GM18858 (cell line): ENCODE measurements at regions not wholly inside any gene's neighbourhood (a gene's known extent, or its start where the extent isn't known, plus 50 kb on each side); places are given as distances from the start of the nearest gene placed in this dataset.
"Not testable (repeated sequence)": the region's sequence is repeated elsewhere in the genome, so short reads cannot be mapped to it uniquely, and the experiment has no call there.

Experiments
- ATAC-seq: cut with Tn5 transposase; IDR thresholded peaks from one replicate; pipeline ENCODE4 v1.9.1; 2021; ENCODE audit not compliant: unreplicated experiment

- not testable (repeated sequence) for ATAC-seq
Observed at GRCh38 chr11:92465410-92465809, 240.8 kb downstream of the FAT3 start.

GRCh38 chr11:92473736-92474135 is 249.1 kb downstream of the FAT3 start:
- no peak for ATAC-seq

DNA sequence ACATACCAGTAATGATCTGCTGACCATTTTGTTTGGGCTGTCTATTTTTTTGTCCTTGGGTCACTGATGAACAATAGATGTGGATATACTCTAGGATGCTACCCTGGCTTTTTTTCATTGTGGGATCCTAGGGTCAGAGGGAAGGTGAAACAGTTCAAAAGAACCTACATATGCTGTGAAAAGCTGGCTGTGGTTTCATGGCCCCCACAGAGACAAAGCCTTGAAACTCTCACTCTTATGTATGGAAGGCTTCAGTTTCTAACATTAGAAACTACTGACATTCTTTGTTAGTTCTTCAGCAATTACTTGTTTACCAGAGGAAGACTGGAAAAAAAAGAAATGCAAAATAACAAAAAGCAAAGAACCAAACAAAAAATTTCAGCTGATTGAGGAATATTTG is 250.7 kb downstream of the FAT3 start:
- no peak for ATAC-seq

DNA sequence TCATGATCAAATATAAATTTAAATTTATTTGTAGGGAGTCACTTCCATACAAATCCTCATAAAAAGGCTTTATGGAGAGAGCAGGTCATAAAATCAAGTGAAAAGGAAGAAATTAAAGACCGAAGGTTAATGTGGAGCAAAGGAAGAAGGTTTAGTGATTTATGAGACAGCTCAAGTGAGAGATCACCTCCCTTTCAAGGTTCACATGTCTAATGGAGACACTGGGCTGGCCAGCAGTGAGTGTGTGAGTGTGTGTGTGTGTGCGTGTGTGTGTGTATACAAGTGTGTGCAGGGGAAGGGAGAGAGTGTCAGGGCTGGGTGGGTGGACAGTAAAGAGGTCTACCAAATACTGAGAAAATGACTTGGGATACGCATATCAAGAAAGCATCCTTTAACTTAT is 251.2 kb downstream of the FAT3 start:
- no peak for ATAC-seq

DNA sequence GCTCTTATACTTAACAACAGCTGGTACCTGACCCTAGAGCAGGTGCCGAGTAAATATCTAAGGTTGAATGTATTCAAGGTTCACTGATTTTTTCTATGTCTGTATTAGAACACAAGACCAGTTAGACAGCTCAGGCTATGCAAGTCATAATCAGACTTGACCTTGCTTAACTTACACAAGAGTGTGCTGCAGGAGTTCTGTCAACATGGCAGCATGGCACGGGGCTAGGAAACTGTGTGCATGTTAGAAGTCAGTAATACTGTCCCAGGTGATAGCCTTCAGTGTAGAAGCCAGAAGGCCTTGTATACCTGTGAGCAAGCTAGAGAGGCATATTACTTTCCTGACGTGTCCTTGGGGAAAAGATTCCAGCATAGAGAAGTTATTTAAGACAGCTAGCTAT is 253.1 kb downstream of the FAT3 start:
- no peak for ATAC-seq

DNA sequence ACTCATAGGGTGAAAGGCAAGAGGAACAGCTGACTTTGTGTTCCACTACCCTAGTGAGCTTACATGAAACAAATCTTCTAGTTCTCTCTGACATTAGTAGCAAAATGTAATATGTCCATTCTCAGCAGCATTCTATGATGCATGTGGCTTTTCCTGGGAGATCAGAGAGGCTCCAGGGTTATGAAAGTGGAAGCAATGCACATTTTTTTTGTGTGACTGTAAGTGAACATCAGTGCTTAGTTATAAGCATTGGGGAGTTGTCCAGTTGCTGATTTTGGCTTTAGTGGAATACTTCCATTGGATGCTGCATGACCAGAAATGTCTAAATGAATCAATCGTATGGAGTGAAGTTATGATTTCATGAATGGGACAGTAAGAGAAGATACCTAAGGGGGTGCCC is 255.9 kb downstream of the FAT3 start:
- ATAC-seq: no peak

DNA sequence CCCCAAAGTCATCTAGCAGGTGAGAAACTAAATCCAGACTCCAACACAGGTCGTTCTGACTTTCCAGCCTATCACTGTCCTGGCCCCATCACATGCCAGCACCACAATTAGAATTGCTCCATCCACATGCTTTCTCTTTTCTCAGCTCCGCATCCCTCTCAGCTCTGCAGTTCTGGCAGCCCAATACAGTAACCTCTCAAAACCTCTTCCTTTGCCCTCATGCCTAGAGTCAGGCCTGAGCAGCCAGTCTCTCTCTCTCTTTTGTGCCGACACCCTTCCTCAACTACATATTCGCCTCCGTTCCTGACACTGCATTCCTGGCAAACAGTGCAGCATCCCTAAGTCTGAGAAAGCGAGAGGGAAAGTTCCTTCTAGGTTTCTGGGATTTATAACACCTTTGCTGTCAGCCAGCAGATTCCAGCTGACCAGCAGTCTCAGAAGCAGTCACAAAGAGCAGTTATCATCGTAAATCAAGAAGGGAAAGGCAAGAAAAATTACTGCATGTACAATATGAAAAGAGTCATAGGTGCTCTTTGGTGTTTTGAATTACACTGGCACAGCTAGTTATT is 258.0 kb downstream of the FAT3 start:
- no peak for ATAC-seq

GRCh38 chr11:92484570-92484969 is 260.0 kb downstream of the FAT3 start:
- no peak for ATAC-seq

GRCh38 chr11:92489826-92490399 is 265.3 kb downstream of the FAT3 start:
- no peak for ATAC-seq

DNA sequence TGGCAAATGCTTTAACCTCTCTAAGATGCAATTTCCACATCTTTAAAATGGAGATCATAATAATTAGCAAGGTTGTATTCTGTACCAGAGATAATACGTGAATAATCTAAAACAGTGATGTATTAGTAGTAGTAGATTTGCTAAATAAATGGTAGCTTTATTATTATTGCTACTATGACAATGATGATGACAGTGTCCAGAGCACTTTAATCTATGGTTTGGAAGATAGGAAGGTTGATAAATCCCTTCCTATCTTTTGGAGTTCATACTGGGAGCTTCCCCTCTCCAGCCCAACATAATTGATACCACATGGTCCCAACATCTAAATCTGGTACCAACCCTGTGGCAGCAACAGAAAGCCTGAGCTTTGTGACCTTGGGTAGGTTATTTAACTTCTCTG is 267.8 kb downstream of the FAT3 start:
- ATAC-seq: no peak

DNA sequence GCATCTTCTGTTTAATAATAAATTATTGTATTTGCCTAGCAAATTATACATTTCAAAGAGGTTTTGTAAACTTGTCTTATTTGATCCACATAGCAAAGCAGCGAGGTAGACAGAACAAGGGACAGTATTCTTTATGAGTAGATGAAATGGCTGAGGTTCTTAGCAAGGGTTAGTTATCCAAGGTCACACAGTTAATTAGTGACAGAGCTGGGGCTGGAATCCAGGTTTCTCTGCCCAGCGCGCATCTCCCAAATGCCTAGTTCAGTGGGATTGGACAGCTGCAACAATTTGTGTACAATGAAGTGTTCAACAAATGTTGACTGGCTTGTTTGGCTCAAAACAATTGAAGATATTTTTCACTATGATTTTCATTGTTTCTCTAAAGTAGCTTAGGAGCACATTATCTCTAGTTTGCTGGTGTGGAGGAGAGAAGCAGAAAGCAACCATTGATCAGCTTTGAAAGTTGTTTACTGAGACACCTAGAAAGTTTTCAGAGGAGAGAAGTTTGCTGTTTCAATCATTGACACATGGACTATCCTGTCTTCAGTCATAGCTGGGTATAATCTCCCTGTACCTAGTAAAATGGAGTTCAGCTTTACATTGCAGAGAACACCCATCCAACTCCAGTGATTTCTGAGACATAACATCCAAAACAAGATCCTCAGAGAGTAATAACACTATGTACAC is 270.6 kb downstream of the FAT3 start:
- ATAC-seq: no peak

DNA sequence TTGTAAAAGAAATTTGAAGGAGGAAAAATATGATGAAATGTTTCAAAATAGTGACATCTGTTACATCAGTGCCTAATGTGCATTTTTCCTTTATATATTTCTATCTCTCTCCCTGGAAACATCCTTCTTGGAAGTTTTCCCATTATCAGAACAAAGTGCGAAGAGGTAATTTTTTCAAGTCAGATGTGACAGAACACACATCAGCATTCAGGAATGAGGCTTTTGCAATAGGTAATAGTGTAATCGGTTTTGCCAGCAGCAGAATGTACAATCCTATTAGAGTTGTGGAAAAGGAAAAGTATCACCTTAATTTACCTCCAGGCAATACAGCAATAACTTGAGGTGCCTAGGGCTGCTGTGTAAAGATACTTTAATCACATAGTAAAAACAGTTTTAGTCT is 275.8 kb downstream of the FAT3 start:
- ATAC-seq: no peak

GRCh38 chr11:92501066-92501739 is 276.6 kb downstream of the FAT3 start:
- no peak for ATAC-seq

DNA sequence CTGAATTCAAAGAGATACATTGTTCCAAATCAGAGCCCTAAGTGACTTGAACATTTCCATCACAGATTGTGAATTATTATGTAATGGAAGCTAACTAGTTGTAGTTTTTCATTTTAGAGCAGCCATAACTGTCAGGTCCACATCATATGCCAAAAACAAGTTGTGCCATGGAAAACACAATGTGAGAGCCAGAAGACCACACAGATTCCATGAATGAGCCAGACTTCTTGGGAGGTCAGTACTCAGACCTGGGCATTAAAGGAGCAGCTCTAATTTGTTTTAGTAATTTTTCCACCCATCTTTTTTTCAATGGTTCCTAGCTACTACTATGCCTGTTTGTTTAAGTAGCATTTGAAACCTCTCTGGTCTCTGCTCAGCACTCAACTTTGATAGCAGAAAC is 279.4 kb downstream of the FAT3 start:
- no peak for ATAC-seq

DNA sequence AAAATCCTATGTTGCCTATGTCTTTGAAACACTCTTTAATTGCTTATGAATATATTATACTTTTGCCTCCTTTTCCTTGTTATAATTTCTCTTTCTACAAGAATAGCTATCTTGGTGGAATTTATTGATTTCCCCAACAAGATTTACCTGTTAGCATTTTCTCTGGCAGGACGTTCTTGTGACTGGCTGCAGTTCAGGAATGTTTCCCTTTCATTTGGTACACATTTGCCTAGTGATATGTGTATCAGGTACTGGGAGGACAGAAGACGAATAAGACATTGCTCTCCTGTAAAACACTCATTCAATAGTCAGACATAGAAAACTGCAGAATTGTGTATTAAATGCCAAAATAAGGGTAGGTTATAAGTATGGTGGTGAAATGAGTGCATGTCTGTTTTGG is 279.9 kb downstream of the FAT3 start:
- no peak for ATAC-seq

GRCh38 chr11:92505689-92506088 is 281.1 kb downstream of the FAT3 start:
- ATAC-seq: no peak

GRCh38 chr11:92506809-92507336 is 282.3 kb downstream of the FAT3 start:
- ATAC-seq: no peak

GRCh38 chr11:92510591-92510990 is 286.0 kb downstream of the FAT3 start:
- no peak for ATAC-seq

GRCh38 chr11:92511522-92512203 is 287.0 kb downstream of the FAT3 start:
- ATAC-seq: no peak

DNA sequence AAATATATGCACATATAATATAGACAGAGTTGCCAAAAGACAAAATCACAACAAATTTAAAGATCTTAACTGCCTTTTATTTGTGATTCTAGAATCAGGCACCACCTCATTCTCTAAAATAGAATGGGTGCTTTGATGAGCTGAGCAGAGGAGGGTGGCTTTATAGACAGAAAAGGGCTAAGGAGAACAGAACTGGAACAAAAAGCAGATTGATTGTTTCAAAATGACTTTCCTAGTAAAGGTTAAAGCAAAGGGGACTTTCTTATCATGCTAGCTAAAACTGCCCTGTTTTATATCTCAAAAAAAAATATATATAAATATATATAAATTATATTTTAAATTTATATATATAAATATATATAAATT is 287.6 kb downstream of the FAT3 start:
- no peak for ATAC-seq

GRCh38 chr11:92523611-92524010 is 299.0 kb downstream of the FAT3 start:
- no peak for ATAC-seq
